Chondrocyte (in vitro differentiated cells): ENCODE measurements at regions not wholly inside any gene's neighbourhood (a gene's known extent, or its start where the extent isn't known, plus 50 kb on each side); places are given as distances from the start of the nearest gene placed in this dataset.
"Not testable (repeated sequence)": the region's sequence is repeated elsewhere in the genome, so short reads cannot be mapped to it uniquely, and the experiment has no call there.

Source experiments
- DNase-seq: peaks from one replicate; pipeline ENCODE4 v3.0.0; 2021; ENCODE audit warnings: mixed read lengths, low spot score
- H3K27ac Mint-ChIP-seq: one replicate; pipeline ENCODE4 v1.8.0; 2021; ENCODE audit warnings: mild to moderate bottlenecking, moderate library complexity, mixed read lengths; ENCODE audit not compliant: unreplicated experiment
- H3K27me3 Mint-ChIP-seq: 2 replicates; pipeline ENCODE4 v1.8.0; 2021; ENCODE audit warnings: low read depth, mixed read lengths
- H3K36me3 Mint-ChIP-seq: 2 replicates; pipeline ENCODE4 v1.8.0; 2021; ENCODE audit warnings: low read depth, mixed read lengths
- H3K4me1 Mint-ChIP-seq: 2 replicates; pipeline ENCODE4 v1.8.0; 2021; ENCODE audit warnings: low read depth, mild to moderate bottlenecking, mixed read lengths
- H3K4me3 Mint-ChIP-seq: one replicate; pipeline ENCODE4 v1.8.0; 2021; ENCODE audit warnings: mild to moderate bottlenecking, moderate library complexity, mixed read lengths; ENCODE audit not compliant: unreplicated experiment
- H3K9me3 Mint-ChIP-seq: 2 replicates; pipeline ENCODE4 v1.8.0; 2021; ENCODE audit warnings: low read depth, mixed read lengths
- CTCF ChIP-seq: fragments of 200-600 bp; sonication (generic); IDR thresholded peaks from 2 replicates; pipeline ENCODE4 v1.5.0; 2021; ENCODE audit warnings: antibody characterized with exemption, mild to moderate bottlenecking, moderate library complexity

- peaks cover 15% of the 10 kb centered on the region for H3K4me1 Mint-ChIP-seq
- no peak for DNase-seq
- H3K36me3 Mint-ChIP-seq, result peaks cover 8% of the 10 kb centered on the region
- no peak for TF ChIP-seq CTCF
- peaks cover 19% of the 10 kb centered on the region for H3K9me3 Mint-ChIP-seq
- no peak overlapping the region for H3K27ac Mint-ChIP-seq
- no peaks in the 10 kb centered on the region for H3K27me3 Mint-ChIP-seq
- H3K4me3 Mint-ChIP-seq, result no peak overlapping the region
Observed at GRCh38 chr12:25698772-25699171, 145.7 kb upstream of the LMNTD1 start.

DNA sequence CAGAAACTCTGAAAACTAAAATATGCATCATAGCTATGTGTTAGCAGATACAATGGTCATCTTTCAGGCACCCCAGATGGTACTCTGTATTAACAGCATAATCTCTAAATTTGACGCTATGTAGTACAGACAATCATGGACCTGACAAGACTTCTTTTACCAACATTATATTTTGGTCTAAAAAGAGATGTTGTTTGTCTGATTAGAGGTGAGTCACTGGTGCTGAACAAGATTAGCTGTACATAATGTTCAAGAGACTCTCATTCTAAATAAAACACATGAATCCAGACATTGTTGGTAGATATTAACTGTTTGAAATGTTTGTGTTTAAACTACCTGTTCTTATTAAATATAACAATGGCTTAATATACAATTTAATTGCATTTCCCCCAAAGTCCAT lies 146.4 kb upstream of the LMNTD1 start:
- peaks cover 19% of the 10 kb centered on the region for H3K9me3 Mint-ChIP-seq
- TF ChIP-seq CTCF, result no peak
- H3K4me1 Mint-ChIP-seq, result peaks cover 10% of the 10 kb centered on the region
- H3K27ac Mint-ChIP-seq, result no peak overlapping the region
- no peak for DNase-seq
- H3K4me3 Mint-ChIP-seq, result no peak overlapping the region
- H3K36me3 Mint-ChIP-seq, result peaks cover 8% of the 10 kb centered on the region
- H3K27me3 Mint-ChIP-seq, result no peaks in the 10 kb centered on the region

DNA sequence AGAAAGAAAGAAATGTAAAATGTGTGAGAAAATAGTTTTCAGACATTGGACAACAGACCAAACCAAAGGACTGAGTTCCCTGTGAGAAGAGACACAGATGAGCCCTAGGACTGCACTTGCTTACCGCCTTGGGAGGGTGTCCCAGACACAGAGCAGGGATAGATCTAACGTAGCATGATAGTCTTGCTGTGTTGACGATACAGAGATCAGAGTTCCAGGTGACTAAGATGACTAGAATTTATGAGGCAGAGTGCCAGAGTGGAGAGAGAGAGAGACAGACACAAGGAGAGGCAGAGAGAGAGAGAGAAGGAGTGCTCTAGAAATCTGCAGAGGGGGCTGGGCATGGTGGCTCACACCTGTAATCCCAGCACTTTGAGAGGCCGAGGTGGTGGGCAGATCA lies 148.2 kb upstream of the LMNTD1 start:
- H3K27ac Mint-ChIP-seq, result no peak overlapping the region
- TF ChIP-seq CTCF, result no peak
- no peak overlapping the region for H3K4me3 Mint-ChIP-seq
- H3K36me3 Mint-ChIP-seq, result peaks cover 9% of the 10 kb centered on the region
- DNase-seq, result no peak
- H3K9me3 Mint-ChIP-seq, result peaks cover 15% of the 10 kb centered on the region
- H3K27me3 Mint-ChIP-seq, result no peaks in the 10 kb centered on the region
- peaks cover 10% of the 10 kb centered on the region for H3K4me1 Mint-ChIP-seq

DNA sequence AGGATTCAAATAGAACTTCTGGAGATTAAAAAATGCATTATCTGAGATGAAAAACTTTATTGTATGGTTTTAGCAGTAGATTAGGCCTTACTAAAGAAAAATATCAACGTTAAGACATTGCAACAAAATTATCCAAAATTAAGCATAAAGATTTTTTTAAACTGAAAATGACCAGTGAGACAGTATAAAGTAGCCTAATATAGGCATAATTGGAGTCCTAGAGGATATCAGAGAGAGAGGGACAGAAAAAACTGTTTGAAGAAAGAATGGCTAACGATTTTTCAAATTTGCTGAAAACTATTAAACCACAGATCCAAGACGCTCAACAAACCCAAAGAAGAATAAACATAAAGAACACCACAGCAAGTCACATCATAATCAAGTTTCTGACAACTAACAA lies 149.5 kb upstream of the LMNTD1 start:
- H3K4me1 Mint-ChIP-seq, result peaks cover 10% of the 10 kb centered on the region
- peaks cover 16% of the 10 kb centered on the region for H3K9me3 Mint-ChIP-seq
- peaks cover 11% of the 10 kb centered on the region for H3K36me3 Mint-ChIP-seq
- no peak overlapping the region for H3K27ac Mint-ChIP-seq
- no peak for DNase-seq
- no peak overlapping the region for H3K4me3 Mint-ChIP-seq
- H3K27me3 Mint-ChIP-seq, result no peaks in the 10 kb centered on the region
- no peak for TF ChIP-seq CTCF

- peaks cover 16% of the 10 kb centered on the region for H3K9me3 Mint-ChIP-seq
- DNase-seq, result no peak
- no peak for TF ChIP-seq CTCF
Observed at GRCh38 chr12:25705261-25705660, 152.2 kb upstream of the LMNTD1 start.

GRCh38 chr12:25706646-25707045 lies 153.6 kb upstream of the LMNTD1 start:
- not testable (repeated sequence) for DNase-seq, H3K4me3 Mint-ChIP-seq, H3K27me3 Mint-ChIP-seq, H3K27ac Mint-ChIP-seq, H3K4me1 Mint-ChIP-seq, H3K36me3 Mint-ChIP-seq
- H3K9me3 Mint-ChIP-seq, result peaks cover 23% of the 10 kb centered on the region

More at GRCh38 chr12:25705261-25705660, 152.2 kb upstream of the LMNTD1 start:
- Mint-ChIP-seq H3K27me3 (no peaks in the 10 kb centered on the region), H3K4me1 (peaks cover 10% of the 10 kb centered on the region), H3K4me3 (no peak overlapping the region), H3K36me3 (peaks cover 11% of the 10 kb centered on the region), H3K27ac (no peak overlapping the region)
